ENCODE measurements at regions not wholly inside any gene's neighbourhood (a gene's known extent, or its start where the extent isn't known, plus 50 kb on each side); places are given as distances from the start of the nearest gene placed in this dataset.

DNA sequence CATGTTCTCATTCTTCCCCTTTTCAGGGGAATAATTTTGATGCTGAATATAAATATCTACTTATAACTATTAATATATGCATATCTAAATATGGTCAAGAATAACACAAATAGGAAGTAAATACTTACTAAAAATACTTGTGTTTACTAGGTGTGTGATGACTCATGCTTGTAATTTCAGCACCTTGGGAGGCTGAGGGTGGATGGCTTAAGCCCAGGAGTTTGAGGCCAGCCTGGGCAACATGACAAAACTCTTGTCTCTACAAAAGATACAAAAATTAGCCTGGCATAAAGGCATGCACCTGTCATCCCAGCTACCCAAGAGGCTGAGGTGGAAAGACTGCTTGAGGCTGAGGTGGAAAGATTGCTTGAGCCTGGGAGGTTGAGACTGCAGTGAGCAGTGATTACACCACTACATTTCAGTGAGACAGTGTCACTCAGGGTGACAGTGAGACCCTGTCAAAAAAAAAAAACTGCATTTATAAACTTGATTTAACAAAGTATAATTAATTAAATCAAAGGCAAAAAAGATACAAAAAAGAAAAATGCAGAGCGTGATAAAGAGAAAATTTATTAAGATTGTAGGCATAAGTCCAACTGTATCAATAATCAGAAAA is 703.1 kb upstream of the VRK2 start:
- TF ChIP-seq, protein P1, sequence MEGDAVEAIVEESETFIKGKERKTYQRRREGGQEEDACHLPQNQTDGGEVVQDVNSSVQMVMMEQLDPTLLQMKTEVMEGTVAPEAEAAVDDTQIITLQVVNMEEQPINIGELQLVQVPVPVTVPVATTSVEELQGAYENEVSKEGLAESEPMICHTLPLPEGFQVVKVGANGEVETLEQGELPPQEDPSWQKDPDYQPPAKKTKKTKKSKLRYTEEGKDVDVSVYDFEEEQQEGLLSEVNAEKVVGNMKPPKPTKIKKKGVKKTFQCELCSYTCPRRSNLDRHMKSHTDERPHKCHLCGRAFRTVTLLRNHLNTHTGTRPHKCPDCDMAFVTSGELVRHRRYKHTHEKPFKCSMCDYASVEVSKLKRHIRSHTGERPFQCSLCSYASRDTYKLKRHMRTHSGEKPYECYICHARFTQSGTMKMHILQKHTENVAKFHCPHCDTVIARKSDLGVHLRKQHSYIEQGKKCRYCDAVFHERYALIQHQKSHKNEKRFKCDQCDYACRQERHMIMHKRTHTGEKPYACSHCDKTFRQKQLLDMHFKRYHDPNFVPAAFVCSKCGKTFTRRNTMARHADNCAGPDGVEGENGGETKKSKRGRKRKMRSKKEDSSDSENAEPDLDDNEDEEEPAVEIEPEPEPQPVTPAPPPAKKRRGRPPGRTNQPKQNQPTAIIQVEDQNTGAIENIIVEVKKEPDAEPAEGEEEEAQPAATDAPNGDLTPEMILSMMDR (IDR thresholded peaks at IDR 0.05; ENCODE audit: unreplicated experiment) = no peak
- no peak for DNase-seq (ENCODE audit: low spot score)

DNA sequence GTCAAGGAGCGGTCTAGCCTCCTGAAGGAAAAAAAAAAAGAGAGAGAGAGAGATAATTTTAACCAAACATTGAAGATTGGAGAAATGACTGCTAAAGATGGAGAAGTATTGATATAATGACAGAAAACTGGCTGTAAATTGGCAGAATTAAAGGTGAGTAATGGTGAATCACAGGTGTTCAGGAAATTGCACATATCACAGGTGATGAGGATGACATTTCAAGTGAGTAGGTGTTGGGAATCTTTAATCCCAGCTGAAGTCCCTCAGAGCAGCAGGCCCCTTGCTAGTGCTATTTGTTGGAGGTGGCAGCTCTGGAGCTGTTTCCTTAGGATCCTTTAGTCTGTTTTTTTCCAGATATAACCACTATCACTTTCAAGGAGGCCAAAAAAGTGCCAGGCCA is 678.4 kb upstream of the VRK2 start:
- TF ChIP-seq, protein P1 (IDR thresholded peaks at IDR 0.05; ENCODE audit: unreplicated experiment) = no peak
- H3K4me3 Mint-ChIP-seq (ENCODE audit: unreplicated experiment) = no peak overlapping the region
- no peaks in the 10 kb centered on the region for H3K9me3 Mint-ChIP-seq (ENCODE audit: unreplicated experiment)
- H3K4me1 Mint-ChIP-seq (ENCODE audit: unreplicated experiment) = no peaks in the 10 kb centered on the region
- no peak overlapping the region for H3K27ac Mint-ChIP-seq (ENCODE audit: unreplicated experiment)
- DNase-seq (ENCODE audit: low spot score) = no peak
- H3K36me3 Mint-ChIP-seq (ENCODE audit: low read depth, unreplicated experiment) = no peaks in the 10 kb centered on the region
- no peaks in the 10 kb centered on the region for H3K27me3 Mint-ChIP-seq (ENCODE audit: unreplicated experiment)

More for the DNA sequence above, 703.1 kb upstream of the VRK2 start:
- Mint-ChIP-seq H3K27ac (ENCODE audit: unreplicated experiment) (no peak overlapping the region), H3K27me3 (ENCODE audit: unreplicated experiment) (no peaks in the 10 kb centered on the region), H3K36me3 (ENCODE audit: low read depth, unreplicated experiment) (no peaks in the 10 kb centered on the region), H3K4me3 (ENCODE audit: unreplicated experiment) (no peak overlapping the region), H3K4me1 (ENCODE audit: unreplicated experiment) (no peaks in the 10 kb centered on the region), H3K9me3 (ENCODE audit: unreplicated experiment) (no peaks in the 10 kb centered on the region)

DNA sequence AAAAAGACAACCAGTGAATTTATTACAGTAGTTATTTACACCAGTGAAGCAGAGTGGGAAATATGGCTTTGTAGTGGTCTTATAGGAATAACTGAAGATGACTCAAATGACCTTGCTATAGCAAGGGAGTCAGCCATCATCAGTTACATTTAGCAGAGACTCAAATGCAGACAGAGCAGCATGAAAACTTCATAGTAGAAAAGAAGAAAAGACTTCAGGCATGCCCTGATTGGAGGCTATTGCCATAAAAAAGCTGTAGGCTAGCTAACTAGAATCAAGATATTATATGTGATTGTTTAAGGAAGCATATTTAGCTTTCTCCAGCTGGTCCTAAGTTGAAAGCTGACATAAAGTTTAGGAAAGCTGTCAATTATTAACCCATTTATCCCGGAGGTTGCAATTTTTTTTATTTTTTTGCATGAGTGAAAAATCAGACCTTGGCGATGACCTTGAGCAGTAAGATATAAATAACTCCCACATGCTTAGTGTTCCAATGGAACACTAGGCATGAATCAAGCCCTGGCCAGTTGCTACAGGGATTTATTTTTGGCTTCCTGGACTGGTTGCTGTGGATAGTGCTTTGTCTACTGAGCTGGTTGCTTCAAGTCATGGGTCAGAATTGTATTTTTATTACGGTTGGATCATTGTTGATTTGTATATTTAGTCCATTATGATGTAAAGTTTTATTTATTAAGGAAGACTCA is 675.6 kb upstream of the VRK2 start:
- no peak overlapping the region for H3K4me3 Mint-ChIP-seq (ENCODE audit: unreplicated experiment)

DNA sequence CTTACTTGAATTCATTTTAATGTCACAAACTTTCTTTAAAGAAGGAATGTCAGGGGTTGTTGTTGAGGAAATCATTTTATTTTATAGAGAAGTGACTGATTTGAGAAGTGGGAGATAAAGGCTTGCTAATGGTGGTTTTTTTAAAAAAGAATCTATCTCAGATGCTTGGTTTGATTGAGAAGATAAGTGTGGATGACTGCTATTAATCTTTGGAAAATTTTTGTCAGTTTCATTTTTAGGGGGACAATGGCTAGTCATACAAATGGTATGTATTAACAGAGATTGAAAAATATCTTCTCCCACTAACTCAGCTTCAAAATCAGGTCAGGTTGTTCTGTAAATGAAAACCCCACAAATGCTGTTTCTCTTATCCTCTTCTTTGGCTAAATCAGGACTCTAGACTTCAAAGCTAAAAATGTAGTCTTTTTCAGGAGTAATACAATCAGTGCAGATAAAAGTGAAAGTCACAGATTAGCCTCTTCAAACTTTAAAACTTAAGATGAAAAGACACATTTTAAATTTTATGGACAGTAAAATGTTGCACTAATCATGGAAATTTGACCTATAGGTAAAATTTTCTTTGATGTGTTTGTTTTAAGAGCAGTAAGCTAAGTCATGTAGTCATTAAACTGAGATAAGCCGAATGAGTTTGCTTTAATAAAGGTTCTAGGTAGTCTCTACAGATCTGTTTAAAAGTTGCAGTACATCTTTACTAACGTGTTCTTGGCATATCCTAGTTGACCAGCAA is 674.2 kb upstream of the VRK2 start:
- Mint-ChIP-seq H3K4me1 (ENCODE audit: unreplicated experiment) (no peaks in the 10 kb centered on the region), H3K36me3 (ENCODE audit: low read depth, unreplicated experiment) (no peaks in the 10 kb centered on the region), H3K4me3 (ENCODE audit: unreplicated experiment) (no peak overlapping the region), H3K9me3 (ENCODE audit: unreplicated experiment) (no peaks in the 10 kb centered on the region), H3K27me3 (ENCODE audit: unreplicated experiment) (no peaks in the 10 kb centered on the region), H3K27ac (ENCODE audit: unreplicated experiment) (no peak overlapping the region)
- TF ChIP-seq, protein P1 (IDR thresholded peaks at IDR 0.05; ENCODE audit: unreplicated experiment) = no peak
- no peak for DNase-seq (ENCODE audit: low spot score)

More for the DNA sequence above, 675.6 kb upstream of the VRK2 start:
- Mint-ChIP-seq H3K27me3 (ENCODE audit: unreplicated experiment) (no peaks in the 10 kb centered on the region), H3K9me3 (ENCODE audit: unreplicated experiment) (no peaks in the 10 kb centered on the region), H3K36me3 (ENCODE audit: low read depth, unreplicated experiment) (no peaks in the 10 kb centered on the region), H3K27ac (ENCODE audit: unreplicated experiment) (no peak overlapping the region), H3K4me1 (ENCODE audit: unreplicated experiment) (no peaks in the 10 kb centered on the region)
- TF ChIP-seq, protein P1 (IDR thresholded peaks at IDR 0.05; ENCODE audit: unreplicated experiment) = no peak
- DNase-seq (ENCODE audit: low spot score) = no peak

DNA sequence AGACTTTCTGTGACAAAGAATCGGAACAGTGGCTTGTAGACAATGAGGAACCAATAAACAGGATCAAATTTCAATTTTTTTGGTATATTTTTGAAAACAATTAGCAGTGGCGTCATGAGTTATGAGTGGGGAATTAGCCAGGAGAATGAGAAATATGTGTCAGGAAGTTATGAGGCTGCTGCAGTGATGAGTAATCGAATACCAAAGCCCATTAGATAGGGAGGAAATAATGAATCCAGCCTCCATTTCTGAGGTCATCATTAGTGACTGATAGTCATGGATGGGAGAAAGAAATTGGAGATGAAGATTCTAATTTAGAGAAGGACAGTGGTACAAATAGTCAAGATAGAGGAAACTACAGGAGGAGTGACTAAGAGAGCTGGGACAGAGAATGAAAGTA is 673.1 kb upstream of the VRK2 start:
- H3K27ac Mint-ChIP-seq (ENCODE audit: unreplicated experiment) = no peak overlapping the region
- no peak overlapping the region for H3K4me3 Mint-ChIP-seq (ENCODE audit: unreplicated experiment)
- TF ChIP-seq, protein P1 (IDR thresholded peaks at IDR 0.05; ENCODE audit: unreplicated experiment) = no peak
- H3K9me3 Mint-ChIP-seq (ENCODE audit: unreplicated experiment) = no peaks in the 10 kb centered on the region
- DNase-seq (ENCODE audit: low spot score) = no peak
- H3K27me3 Mint-ChIP-seq (ENCODE audit: unreplicated experiment) = no peaks in the 10 kb centered on the region
- H3K4me1 Mint-ChIP-seq (ENCODE audit: unreplicated experiment) = no peaks in the 10 kb centered on the region
- H3K36me3 Mint-ChIP-seq (ENCODE audit: low read depth, unreplicated experiment) = no peaks in the 10 kb centered on the region
